Prostate gland (tissue), 2 donors: ENCODE measurements at regions not wholly inside any gene's neighbourhood (a gene's known extent, or its start where the extent isn't known, plus 50 kb on each side); places are given as distances from the start of the nearest gene placed in this dataset.
"Not testable (repeated sequence)": the region's sequence is repeated elsewhere in the genome, so short reads cannot be mapped to it uniquely, and the experiment has no call there.

ENCODE experiments used
- DNase-seq: peaks from one replicate; pipeline ENCODE4 v3.0.0-alpha.2; 2019; ENCODE audit warnings: low spot score
- H3K27ac ChIP-seq, 2 donors: fragments of 200-600 bp; sonication (generic); 2 replicates each; pipeline ENCODE4 v1.5.1; 2017 to 2019
- H3K27me3 ChIP-seq: fragments of 200-600 bp; sonication (generic); replicated peaks from 2 replicates; pipeline ENCODE4 v1.5.1; 2019; ENCODE audit not compliant: insufficient read depth
- H3K36me3 ChIP-seq, 2 donors: fragments of 200-600 bp; sonication (generic); 1 replicate in 1 of 2; 2 replicates in 1 of 2; pipeline versions ENCODE4 v1.5.1 to v1.8.1; 2017 to 2019
- H3K4me1 ChIP-seq: fragments of 200-600 bp; sonication (generic); replicated peaks from 2 replicates; pipeline ENCODE4 v1.5.1; 2019
- H3K4me3 ChIP-seq, 2 donors: fragments of 200-600 bp; sonication (generic); 2 replicates each; pipeline ENCODE4 v1.5.1; 2017 to 2019
- H3K9me3 ChIP-seq: fragments of 200-600 bp; sonication (generic); 2 replicates; pipeline ENCODE4 v1.5.1; 2017
- CTCF ChIP-seq, 4 experiments: fragments of 200-600 bp in 2 of 4; fragments of 450-650 bp in 2 of 4; sonication (generic) in 2 of 4; IDR thresholded peaks; 1 replicate in 3 of 4; 2 replicates in 1 of 4; pipeline ENCODE4 v1.5.1; 2016 to 2019; ENCODE audit warnings: antibody characterized with exemption in 4 of 4, mild to moderate bottlenecking in 2 of 4, moderate library complexity in 2 of 4
- POLR2A ChIP-seq: fragments of 450-650 bp; IDR thresholded peaks from one replicate; pipeline ENCODE4 v1.6.1; 2016; ENCODE audit warnings: antibody characterized with exemption, mild to moderate bottlenecking
- POLR2AphosphoS5 ChIP-seq: sonication (generic); formaldehyde crosslinking; IDR thresholded peaks from one replicate; pipeline ENCODE4 v1.6.1; 2017; ENCODE audit warnings: antibody characterized with exemption
- WGBS: methylation state at CpG from one replicate; pipeline ENCODE4 v1.1.5; 2018; 5-methylcytosine and 5-hydroxymethylcytosine counted together
- intact Hi-C: fragments of 100-400 bp; cut with DNase I; formaldehyde crosslinking; loops from one replicate; pipeline ENCODE4 v1.14.2; 2022

- TF ChIP-seq POLR2A: no peak
- TF ChIP-seq CTCF (IDR thresholded peaks at IDR 0.05): no peak
- no peak for TF ChIP-seq POLR2AphosphoS5
- H3K27me3 ChIP-seq: peaks cover 6% of the 10 kb centered on the region
- H3K36me3 ChIP-seq: no peaks in the 10 kb centered on the region
- intact Hi-C loops: no loop called here
- H3K9me3 ChIP-seq: no peaks in the 10 kb centered on the region
- H3K27ac ChIP-seq: no peak overlapping the region
- 48% methylated on average over 1 of the region's 1 CpG for WGBS
- H3K4me1 ChIP-seq: no peaks in the 10 kb centered on the region
- DNase-seq: no peak
- H3K4me3 ChIP-seq: no peak overlapping the region
These were observed 246.8 kb upstream of the SFSWAP start for GRCh38 chr12:131464081-131464480.

GRCh38 chr12:131466306-131466705 is 244.6 kb upstream of the SFSWAP start:
- H3K36me3 ChIP-seq: no peaks in the 10 kb centered on the region

GRCh38 chr12:131466932-131467331 is 244.0 kb upstream of the SFSWAP start:
- H3K36me3 ChIP-seq: no peaks in the 10 kb centered on the region
- no peak for DNase-seq
- H3K9me3 ChIP-seq: no peaks in the 10 kb centered on the region
- no peak overlapping the region for H3K27ac ChIP-seq
- no peak overlapping the region for H3K4me3 ChIP-seq
- WGBS: 90% methylated on average over 4 of the region's 4 CpGs
- no peaks in the 10 kb centered on the region for H3K4me1 ChIP-seq
- peaks cover 4% of the 10 kb centered on the region for H3K27me3 ChIP-seq
- TF ChIP-seq POLR2A: no peak
- no peak for TF ChIP-seq POLR2AphosphoS5
- TF ChIP-seq CTCF (IDR thresholded peaks at IDR 0.05): no peak
- intact Hi-C loops: no loop called here

More at GRCh38 chr12:131466306-131466705, 244.6 kb upstream of the SFSWAP start:
- TF ChIP-seq CTCF (IDR thresholded peaks at IDR 0.05) (no peak), POLR2A (no peak), POLR2AphosphoS5 (no peak)
- no peak overlapping the region for H3K4me3 ChIP-seq
- H3K9me3 ChIP-seq: no peaks in the 10 kb centered on the region
- intact Hi-C loops: no loop called here
- peaks cover 4% of the 10 kb centered on the region for H3K27me3 ChIP-seq
- DNase-seq: no peak
- no peaks in the 10 kb centered on the region for H3K4me1 ChIP-seq
- WGBS: 89% methylated on average over 5 of the region's 5 CpGs
- H3K27ac ChIP-seq: no peak overlapping the region

GRCh38 chr12:131468206-131468605 is 242.7 kb upstream of the SFSWAP start:
- Histone ChIP-seq H3K27ac (no peak overlapping the region), H3K4me3 (no peak overlapping the region), H3K4me1 (no peaks in the 10 kb centered on the region), H3K36me3 (no peaks in the 10 kb centered on the region), H3K27me3 (peaks cover 4% of the 10 kb centered on the region), H3K9me3 (no peaks in the 10 kb centered on the region)
- WGBS: 87% methylated on average over 5 of the region's 5 CpGs
- TF ChIP-seq POLR2AphosphoS5 (no peak), CTCF (IDR thresholded peaks at IDR 0.05) (no peak)
- intact Hi-C loops: no loop called here
- no peak for DNase-seq

GRCh38 chr12:131469945-131470344 is 240.9 kb upstream of the SFSWAP start:
- DNase-seq, H3K9me3 ChIP-seq, H3K4me3 ChIP-seq, H3K36me3 ChIP-seq, H3K4me1 ChIP-seq, intact Hi-C loops, H3K27ac ChIP-seq, H3K27me3 ChIP-seq: not testable (repeated sequence)
- WGBS: 75% methylated on average over 3 of the region's 10 CpGs
